Tibial nerve (tissue), 4 donors: ENCODE measurements at regions not wholly inside any gene's neighbourhood (a gene's known extent, or its start where the extent isn't known, plus 50 kb on each side); places are given as distances from the start of the nearest gene placed in this dataset.

ENCODE experiments used
- CTCF ChIP-seq, 5 experiments: fragments of 200-600 bp in 3 of 5; fragments of 450-650 bp in 2 of 5; sonication (generic) in 3 of 5; IDR thresholded peaks; one replicate each; pipeline ENCODE4 v1.5.1; 2016 to 2019; ENCODE audit warnings: antibody characterized with exemption in 5 of 5, mild to moderate bottlenecking in 3 of 5, moderate library complexity in 2 of 5
- EP300 ChIP-seq, 2 donors: sonication (generic); formaldehyde crosslinking; IDR thresholded peaks; one replicate each; pipeline ENCODE4 v1.6.1; 2017; ENCODE audit warnings: antibody characterized with exemption in 2 of 2, mild to moderate bottlenecking in 1 of 2
- POLR2A ChIP-seq, 2 donors: fragments of 450-650 bp; IDR thresholded peaks; one replicate each; pipeline ENCODE4 v1.6.1; 2017; ENCODE audit warnings: antibody characterized with exemption in 2 of 2, mild to moderate bottlenecking in 2 of 2, moderate library complexity in 2 of 2

- TF ChIP-seq CTCF (IDR thresholded peaks at IDR 0.05) = no peak
- TF ChIP-seq POLR2A (IDR thresholded peaks at IDR 0.05) = no peak
- no peak for TF ChIP-seq EP300 (IDR thresholded peaks at IDR 0.05)
These were observed 262.5 kb downstream of the RASSF9 start for GRCh38 chr12:85573635-85574214.
